GM12891 (cell line): ENCODE measurements at regions not wholly inside any gene's neighbourhood (a gene's known extent, or its start where the extent isn't known, plus 50 kb on each side); places are given as distances from the start of the nearest gene placed in this dataset.

ENCODE experiments used
- PAX5 ChIP-seq: IDR thresholded peaks from 2 replicates; pipeline ENCODE4 v1.6.1; 2011; ENCODE audit warnings: low read length, moderate library complexity, mild to moderate bottlenecking; ENCODE audit not compliant: insufficient read depth, severe bottlenecking
- POLR2A ChIP-seq: IDR thresholded peaks from 2 replicates; pipeline ENCODE4 v1.6.1; 2011; ENCODE audit warnings: low read depth, low read length, control low read depth
- POLR2AphosphoS5 ChIP-seq: IDR thresholded peaks from 2 replicates; pipeline ENCODE4 v1.6.1; 2011; ENCODE audit warnings: low read depth, low read length, control low read depth
- SPI1 ChIP-seq: IDR thresholded peaks from 2 replicates; pipeline ENCODE4 v1.6.1; 2011; ENCODE audit warnings: low read depth, low read length, control low read depth
- TAF1 ChIP-seq: IDR thresholded peaks from 2 replicates; pipeline ENCODE4 v1.6.1; 2011; ENCODE audit warnings: low read depth, low read length, control low read depth

- TF ChIP-seq POLR2AphosphoS5 (no peak), POLR2A (no peak), SPI1 (no peak), TAF1 (no peak), PAX5 (no peak)
Observed at GRCh38 chr13:79043208-79043607, 362.8 kb downstream of the RBM26 start.
